GM23248 (cell line): ENCODE measurements at regions not wholly inside any gene's neighbourhood (a gene's known extent, or its start where the extent isn't known, plus 50 kb on each side); places are given as distances from the start of the nearest gene placed in this dataset.

Experiments
- EZH2 ChIP-seq: fragments of 200-600 bp; sonication (generic); IDR thresholded peaks from 2 replicates; pipeline ENCODE4 v1.6.1; 2018; ENCODE audit warnings: antibody characterized with exemption, mild to moderate bottlenecking; ENCODE audit not compliant: insufficient read depth, poor library complexity, severe bottlenecking
- EZH2phosphoT487 ChIP-seq: fragments of 200-600 bp; sonication (generic); IDR thresholded peaks from 2 replicates; pipeline ENCODE4 v1.6.1; 2018; ENCODE audit warnings: antibody characterized with exemption, moderate library complexity, mild to moderate bottlenecking, low read depth; ENCODE audit not compliant: insufficient read depth

DNA sequence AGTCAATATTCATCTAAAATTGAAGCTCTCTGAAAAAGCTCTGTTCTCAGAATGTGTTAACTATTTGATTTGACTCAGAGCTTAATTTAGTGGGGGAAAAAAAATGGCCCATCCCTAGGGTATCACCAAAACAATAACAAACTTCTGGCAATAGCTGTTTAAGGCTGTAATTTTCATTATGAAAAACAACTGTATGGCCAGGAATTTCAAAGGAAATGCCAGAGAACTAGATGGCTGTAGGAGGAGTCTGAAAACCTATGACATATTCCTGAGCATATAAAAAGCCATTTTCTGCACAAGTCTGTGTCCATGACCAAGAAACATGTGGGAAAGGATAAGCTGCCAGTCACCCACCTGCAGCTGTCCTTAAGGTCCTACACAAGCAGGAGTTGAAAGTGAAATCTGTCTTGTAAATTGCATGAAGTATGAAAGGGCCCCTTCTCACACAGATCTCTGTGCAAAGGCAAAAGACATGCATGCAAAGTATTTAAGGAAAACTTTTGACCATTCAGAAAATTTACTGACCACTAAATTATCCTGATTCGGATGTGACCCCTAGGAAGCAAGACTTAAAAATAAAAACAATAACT lies 299.1 kb downstream of the BTG1 start:
- TF ChIP-seq EZH2, result no peak
- TF ChIP-seq EZH2phosphoT487, result no peak
